MM.1S (cell line): ENCODE measurements at regions not wholly inside any gene's neighbourhood (a gene's known extent, or its start where the extent isn't known, plus 50 kb on each side); places are given as distances from the start of the nearest gene placed in this dataset.

ENCODE experiments used
- CTCF ChIP-seq: fragments of 300-600 bp; sonication (generic); IDR thresholded peaks from 2 replicates; pipeline ENCODE4 v1.5.1; 2016; ENCODE audit warnings: antibody characterized with exemption, low read length, mixed read lengths
- EZH2phosphoT487 ChIP-seq: fragments of 300-600 bp; sonication (generic); IDR thresholded peaks from 2 replicates; pipeline ENCODE4 v1.6.1; 2018; ENCODE audit warnings: antibody characterized with exemption, low read length

- TF ChIP-seq CTCF (no peak), EZH2phosphoT487 (no peak)
Measured at GRCh38 chr13:89857502-89857901, 1490.0 kb upstream of the MIR17HG start.
